ENCODE measurements at regions not wholly inside any gene's neighbourhood (a gene's known extent, or its start where the extent isn't known, plus 50 kb on each side); places are given as distances from the start of the nearest gene placed in this dataset.

DNA sequence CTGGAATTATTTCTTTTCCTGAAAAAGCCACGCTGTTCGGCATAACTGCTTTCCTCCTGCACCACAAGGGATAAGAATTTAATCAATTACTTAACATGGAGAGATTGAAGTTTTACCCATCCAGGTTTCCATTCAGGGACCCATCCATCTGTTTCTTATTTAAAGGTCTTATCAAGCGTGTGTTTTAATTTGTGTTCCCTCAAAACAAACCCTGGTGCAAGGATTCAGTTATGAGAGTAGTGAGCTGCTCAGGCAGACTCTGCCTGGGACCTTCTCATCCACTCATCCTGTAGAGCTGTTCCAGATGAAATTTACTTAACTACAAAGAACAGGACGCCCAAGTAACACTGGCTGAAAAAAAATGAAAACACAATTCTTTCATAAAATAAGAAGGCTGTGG lies 97.8 kb downstream of the BANF2 start:
- Histone ChIP-seq H3K4me3 (no peak overlapping the region), H3K27ac (no peak overlapping the region), H3K4me1 (no peaks in the 10 kb centered on the region), H3K9me3 (no peaks in the 10 kb centered on the region), H3K4me2 (no peak overlapping the region)
- ChIA-PET POLR2A (no interaction called here), CTCF (interaction anchor here (2.7 kb wide), 1 partner anchor 115 kb away, joined by 9 read pairs; the partner anchor contains the start of gene RRBP1)
- 64% methylated on average over 4 of the region's 4 CpGs for WGBS (ENCODE audit: missing lambda C conversion rate)
- ATAC-seq (no peak), FAIRE-seq (no peak), DNase-seq (ENCODE audit: low read depth in 1 of 2, low spot score in 1 of 2) (no peak)
- no peak for TF ChIP-seq RARB (CRISPR knock-in tag; IDR thresholded peaks at IDR 0.05)
- TF ChIP-seq GATA3 (IDR thresholded peaks at IDR 0.05; ENCODE audit: borderline replicate concordance) = no peak
- no peak for TF ChIP-seq MAFK (IDR thresholded peaks at IDR 0.05; ENCODE audit: partially characterized antibody)
- no peak for TF ChIP-seq CEBPB (IDR thresholded peaks at IDR 0.05)
- no peak for TF ChIP-seq ESRRA (IDR thresholded peaks at IDR 0.05; ENCODE audit: borderline replicate concordance, low read length)
- TF ChIP-seq ZSCAN20 (CRISPR knock-in tag; IDR thresholded peaks at IDR 0.05) = no peak
- no peak for TF ChIP-seq HDAC2 (IDR thresholded peaks at IDR 0.05)
- TF ChIP-seq JUN (IDR thresholded peaks at IDR 0.05) = no peak
- TF ChIP-seq HOXB5 (CRISPR knock-in tag; IDR thresholded peaks at IDR 0.05) = no peak
- TF ChIP-seq RAD21 (conservative IDR thresholded peaks at IDR 0.05 in 1 of 2, IDR thresholded peaks at IDR 0.05 in 1 of 2) = no peak
- no peak for TF ChIP-seq EHF (CRISPR knock-in tag; IDR thresholded peaks at IDR 0.05)
- no peak for TF ChIP-seq ZC3H11A (IDR thresholded peaks at IDR 0.05)
- TF ChIP-seq RFX5 (IDR thresholded peaks at IDR 0.05) = no peak
- no peak for TF ChIP-seq TFCP2L1 (CRISPR knock-in tag; IDR thresholded peaks at IDR 0.05)

DNA sequence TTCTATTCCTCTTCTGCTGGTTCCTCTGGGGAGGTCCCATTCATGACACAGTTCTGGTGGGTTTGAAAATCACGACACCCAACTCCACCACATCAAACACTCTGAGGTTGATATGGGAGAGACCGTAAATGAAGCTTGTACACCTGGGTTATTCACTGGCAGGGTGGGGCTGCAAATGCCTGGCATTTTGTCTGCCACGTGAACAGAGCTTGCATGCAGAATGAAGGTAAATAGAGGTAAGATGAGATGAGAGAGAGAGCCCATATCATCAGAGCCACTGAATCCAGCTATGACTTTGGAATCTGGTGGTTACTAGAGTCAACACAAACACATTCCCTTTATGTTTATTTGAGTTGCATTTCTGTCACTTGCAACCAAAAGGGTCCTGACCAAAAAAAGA lies 97.4 kb downstream of the BANF2 start:
- Histone ChIP-seq H3K27ac (no peak overlapping the region), H3K4me3 (no peak overlapping the region), H3K4me2 (no peak overlapping the region), H3K4me1 (no peaks in the 10 kb centered on the region), H3K9me3 (no peaks in the 10 kb centered on the region)
- no peak for FAIRE-seq
- ChIA-PET CTCF (interaction anchor here (1.7 to 2.7 kb wide), 3 partner anchors 13 to 115 kb away, joined by 4 to 9 read pairs (median 6); partner anchors contain the start of gene RRBP1), POLR2A (no interaction called here)
- no peak for TF ChIP-seq MAZ (IDR thresholded peaks at IDR 0.05; ENCODE audit: borderline replicate concordance, low read depth, low read length)
- TF ChIP-seq HDAC2 (IDR thresholded peaks at IDR 0.05) = no peak
- no peak for TF ChIP-seq KDM1A (IDR thresholded peaks at IDR 0.05; ENCODE audit: low read depth)
- TF ChIP-seq, protein P1, sequence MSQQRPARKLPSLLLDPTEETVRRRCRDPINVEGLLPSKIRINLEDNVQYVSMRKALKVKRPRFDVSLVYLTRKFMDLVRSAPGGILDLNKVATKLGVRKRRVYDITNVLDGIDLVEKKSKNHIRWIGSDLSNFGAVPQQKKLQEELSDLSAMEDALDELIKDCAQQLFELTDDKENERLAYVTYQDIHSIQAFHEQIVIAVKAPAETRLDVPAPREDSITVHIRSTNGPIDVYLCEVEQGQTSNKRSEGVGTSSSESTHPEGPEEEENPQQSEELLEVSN (IDR thresholded peaks at IDR 0.05; ENCODE audit: borderline replicate concordance, low read depth) = no peak
- TF ChIP-seq CBX2 (IDR thresholded peaks at IDR 0.05; ENCODE audit: borderline replicate concordance, low read depth) = no peak
- TF ChIP-seq SMC3 (IDR thresholded peaks at IDR 0.05) = no peak
- no peak for TF ChIP-seq ZC3H11A (IDR thresholded peaks at IDR 0.05)
- no peak for TF ChIP-seq CEBPB (IDR thresholded peaks at IDR 0.05)
- no peak for TF ChIP-seq PHF8 (IDR thresholded peaks at IDR 0.05; ENCODE audit: borderline replicate concordance, low read depth)
- no peak for TF ChIP-seq EHF (CRISPR knock-in tag; IDR thresholded peaks at IDR 0.05)
- no peak for ATAC-seq
- WGBS (ENCODE audit: missing lambda C conversion rate) = 30% methylated on average over 3 of the region's 3 CpGs
- no peak for DNase-seq (ENCODE audit: low read depth in 1 of 2, low spot score in 1 of 2)

DNA sequence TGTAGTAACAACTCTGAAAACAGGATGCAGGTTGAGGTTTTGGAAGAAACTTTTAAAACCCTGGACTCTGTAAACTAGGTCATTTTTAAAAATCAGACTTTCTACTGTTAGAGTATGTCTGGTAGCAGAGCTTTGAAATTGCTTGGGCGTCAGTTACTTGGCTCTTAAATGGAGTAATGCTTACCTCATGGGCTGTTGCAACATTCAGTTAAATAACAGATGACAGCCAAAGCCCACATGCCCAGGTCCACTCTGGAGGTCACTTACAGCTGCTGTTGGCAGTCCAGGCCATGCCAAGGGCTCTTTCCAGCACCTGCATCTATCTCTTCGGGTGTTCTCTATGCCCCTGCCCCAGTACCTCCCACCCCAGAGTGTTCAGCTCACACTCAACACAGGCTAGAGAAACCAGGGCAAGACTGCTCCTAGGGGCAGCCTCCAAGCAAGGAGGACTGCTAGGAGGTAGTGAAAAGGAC lies 96.4 kb downstream of the BANF2 start:
- Histone ChIP-seq H3K9me3 (no peaks in the 10 kb centered on the region), H3K4me3 (no peak overlapping the region), H3K27ac (no peak overlapping the region), H3K4me1 (no peaks in the 10 kb centered on the region), H3K4me2 (no peak overlapping the region)
- no peak for DNase-seq (ENCODE audit: low read depth in 1 of 2, low spot score in 1 of 2)
- ChIA-PET CTCF (interaction anchor here (1.7 to 2.7 kb wide), 3 partner anchors 12 to 114 kb away, joined by 4 to 9 read pairs (median 6); partner anchors contain the start of gene RRBP1), POLR2A (no interaction called here)
- TF ChIP-seq KDM1A (IDR thresholded peaks at IDR 0.05; ENCODE audit: low read depth) (no peak), HEYL (CRISPR knock-in tag; IDR thresholded peaks at IDR 0.05) (no peak), ZSCAN20 (CRISPR knock-in tag; IDR thresholded peaks at IDR 0.05) (no peak), FOXS1 (CRISPR knock-in tag; IDR thresholded peaks at IDR 0.05) (no peak), RNF2 (IDR thresholded peaks at IDR 0.05; ENCODE audit: borderline replicate concordance, low read depth) (no peak), FOSL2 (IDR thresholded peaks at IDR 0.05) (no peak), FOSL2 (CRISPR knock-in tag; IDR thresholded peaks at IDR 0.05) (no peak), SREBF2 (IDR thresholded peaks at IDR 0.05) (no peak), POLR2A (IDR thresholded peaks at IDR 0.05; ENCODE audit: low read length) (no peak), EHF (CRISPR knock-in tag; IDR thresholded peaks at IDR 0.05) (no peak)
- no peak; a peak in 2 of 6 replicates for ATAC-seq
- 14% methylated on average over 2 of the region's 2 CpGs for WGBS (ENCODE audit: missing lambda C conversion rate)
- FAIRE-seq = no peak
